ENCODE measurements at regions not wholly inside any gene's neighbourhood (a gene's known extent, or its start where the extent isn't known, plus 50 kb on each side); places are given as distances from the start of the nearest gene placed in this dataset.
"Not testable (repeated sequence)": the region's sequence is repeated elsewhere in the genome, so short reads cannot be mapped to it uniquely, and the experiment has no call there.

DNA sequence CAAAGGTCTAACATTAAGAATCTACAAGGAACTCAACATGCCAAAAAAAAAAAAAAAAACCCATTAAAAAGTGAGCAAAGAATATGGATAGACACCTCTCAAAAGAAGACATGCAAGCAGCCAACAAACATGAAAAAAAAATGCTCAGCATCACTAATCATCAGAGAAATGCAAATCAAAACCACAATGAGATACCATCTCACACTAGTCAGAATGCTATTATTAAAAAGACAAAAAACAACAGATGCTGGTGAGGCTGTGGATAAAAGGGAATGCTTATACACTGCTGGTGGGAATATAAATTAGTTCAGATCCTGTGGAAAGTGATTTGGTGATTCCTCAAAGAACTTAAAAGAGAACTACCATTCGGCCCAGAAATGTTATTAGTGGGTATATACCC is 257.7 kb upstream of the PLET1 start:
- DNase-seq: no peak

DNA sequence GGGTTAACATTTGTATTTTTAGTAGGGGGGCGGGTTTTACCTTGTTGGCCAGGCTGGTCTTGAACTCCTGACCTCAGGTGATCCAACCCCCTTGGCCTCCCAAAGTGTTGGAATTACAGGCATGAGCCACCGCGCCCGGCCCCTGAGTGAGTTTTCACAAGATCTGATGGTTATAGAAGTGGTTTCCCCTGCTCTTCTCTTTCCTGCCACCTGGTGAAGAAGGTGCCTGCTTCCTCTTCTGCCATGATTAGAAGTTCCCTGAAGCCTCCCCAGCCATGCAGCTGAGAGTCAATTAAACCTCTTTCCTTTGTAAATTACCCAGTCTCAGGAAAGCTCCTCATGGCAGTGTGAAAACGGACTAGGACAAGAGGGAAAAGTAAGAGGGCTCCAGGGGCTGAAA is 259.1 kb upstream of the PLET1 start:
- no peak for DNase-seq

GRCh38 chr11:112520354-112520753 is 259.7 kb upstream of the PLET1 start:
- DNase-seq: no peak

DNA sequence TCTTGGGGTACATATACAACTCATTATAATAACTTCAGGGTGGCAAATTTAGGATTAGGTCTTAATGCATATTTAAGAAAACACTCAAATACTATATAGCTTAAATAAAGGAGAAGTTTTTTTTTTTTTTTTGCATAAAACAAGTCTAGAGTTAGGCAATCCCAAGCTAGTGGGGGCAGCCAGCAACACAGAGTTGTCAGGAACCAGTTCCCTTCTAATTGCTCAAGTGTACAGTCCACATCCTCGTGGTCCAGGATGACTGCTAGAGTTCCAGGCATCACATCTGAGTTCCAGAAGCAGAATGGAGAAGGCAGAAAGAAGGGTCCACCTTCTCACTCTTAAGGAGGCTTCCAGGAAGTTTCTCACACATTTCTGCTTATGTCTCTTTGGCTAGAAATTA is 261.9 kb upstream of the PLET1 start:
- DNase-seq: no peak

- no peak for DNase-seq
Observed at GRCh38 chr11:112523031-112523430, 262.4 kb upstream of the PLET1 start.

DNA sequence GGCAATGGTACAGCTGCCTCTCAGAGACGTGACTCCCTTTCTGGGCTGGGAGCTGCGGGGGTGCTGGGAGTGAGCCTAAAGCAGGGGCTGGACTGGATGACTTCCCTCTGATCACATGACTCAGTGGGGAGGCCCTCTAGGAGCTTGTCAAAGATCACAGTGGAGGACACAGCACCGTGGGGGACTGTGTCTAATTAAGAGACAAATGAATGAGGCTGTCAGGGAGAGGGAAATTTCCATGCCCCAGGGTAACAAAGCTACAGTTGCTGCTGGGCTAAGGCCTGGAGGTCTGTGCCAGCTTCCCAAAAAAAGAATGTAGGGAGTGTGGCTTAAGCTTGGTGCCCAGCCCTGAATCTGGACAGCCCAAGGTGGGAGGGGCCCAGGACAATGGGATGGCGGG is 262.8 kb upstream of the PLET1 start:
- no peak for DNase-seq

DNA sequence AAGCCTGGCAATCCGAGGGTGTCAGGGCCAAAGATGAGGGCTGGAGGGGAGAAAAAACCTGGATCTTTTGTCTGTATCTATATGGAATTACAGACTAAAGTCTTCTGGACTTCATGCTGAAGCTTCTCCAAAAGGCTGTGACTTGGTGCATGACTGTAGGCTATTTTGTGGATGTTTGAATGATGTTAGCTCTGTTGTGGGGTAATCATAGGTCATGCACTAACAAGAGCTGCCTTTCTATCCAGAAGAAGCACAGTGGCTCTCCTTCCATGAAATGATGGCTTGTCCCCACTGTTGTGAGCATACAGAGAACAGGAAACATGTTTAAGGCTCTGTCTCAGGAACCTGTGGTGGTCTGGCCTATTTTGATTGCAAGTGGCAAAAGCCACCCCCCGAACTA is 263.3 kb upstream of the PLET1 start:
- DNase-seq: no peak

- no peak for DNase-seq
Observed at GRCh38 chr11:112524798-112525197, 264.1 kb upstream of the PLET1 start.

GRCh38 chr11:112525270-112525669 is 264.6 kb upstream of the PLET1 start:
- no peak for DNase-seq

GRCh38 chr11:112525844-112526590 is 265.4 kb upstream of the PLET1 start:
- DNase-seq: no peak

- no peak for DNase-seq
Observed at GRCh38 chr11:112526699-112527416, 266.2 kb upstream of the PLET1 start.

- DNase-seq: no peak
Observed at GRCh38 chr11:112529071-112529470, 268.4 kb upstream of the PLET1 start.

DNA sequence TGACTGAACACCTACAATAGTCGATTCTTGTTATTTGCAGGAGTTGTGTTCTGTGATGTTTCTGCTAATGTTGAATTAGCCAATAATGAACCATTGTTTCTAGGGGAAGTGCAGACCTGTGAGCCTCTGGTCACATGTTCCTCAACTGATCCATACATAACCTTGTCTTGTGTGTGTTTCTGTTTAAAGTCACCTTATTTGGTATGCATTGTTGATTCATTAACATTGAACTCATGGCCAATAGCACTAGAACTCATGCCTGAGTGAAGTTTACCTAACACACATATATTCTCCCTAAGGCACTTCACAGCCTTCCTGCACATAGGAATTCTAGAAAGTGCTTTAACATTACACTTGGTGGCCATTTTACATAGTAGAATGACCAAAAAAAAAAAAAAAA is 271.8 kb upstream of the PLET1 start:
- no peak for DNase-seq

DNA sequence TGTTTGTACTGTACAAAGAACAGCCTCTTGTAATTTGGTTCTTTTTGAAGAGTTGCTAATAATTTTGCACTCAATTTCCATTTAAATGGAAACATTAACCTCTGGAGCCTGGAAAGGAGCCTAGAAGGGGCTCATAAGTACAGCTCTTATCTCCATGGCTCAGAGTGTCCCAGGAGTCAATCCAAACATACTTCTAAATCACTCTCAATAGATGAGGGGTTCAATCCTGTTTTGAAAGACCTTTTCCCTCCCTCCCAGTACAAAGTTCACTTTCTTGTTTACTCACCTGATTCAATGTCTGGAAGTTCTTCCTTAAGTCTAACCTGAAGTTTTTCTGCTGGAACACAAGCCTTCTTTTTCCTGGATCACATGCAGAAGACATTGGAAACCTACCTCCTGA is 273.0 kb upstream of the PLET1 start:
- no peak for DNase-seq

- no peak for DNase-seq
Observed at GRCh38 chr11:112534208-112534607, 273.5 kb upstream of the PLET1 start.

GRCh38 chr11:112537026-112537425 is 276.4 kb upstream of the PLET1 start:
- no peak for DNase-seq

GRCh38 chr11:112537846-112538330 is 277.2 kb upstream of the PLET1 start:
- no peak for DNase-seq

GRCh38 chr11:112538534-112539280 is 278.0 kb upstream of the PLET1 start:
- DNase-seq: no peak

DNA sequence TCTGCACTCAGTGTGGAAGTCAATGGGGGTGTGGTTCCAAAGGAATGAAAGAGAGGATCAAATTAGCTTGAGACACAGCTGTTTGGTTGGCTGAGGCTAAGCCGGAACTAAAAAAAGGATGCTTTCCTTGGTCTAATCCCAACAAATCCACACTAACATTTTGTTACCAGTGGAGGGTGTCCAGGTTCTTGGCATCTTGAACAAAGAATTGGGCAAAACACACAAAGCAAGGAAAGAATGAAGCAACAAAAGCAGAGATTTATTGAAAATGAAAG is 278.6 kb upstream of the PLET1 start:
- not testable (repeated sequence) for DNase-seq

- no peak for DNase-seq
Observed at GRCh38 chr11:112539741-112540140, 279.1 kb upstream of the PLET1 start.

DNA sequence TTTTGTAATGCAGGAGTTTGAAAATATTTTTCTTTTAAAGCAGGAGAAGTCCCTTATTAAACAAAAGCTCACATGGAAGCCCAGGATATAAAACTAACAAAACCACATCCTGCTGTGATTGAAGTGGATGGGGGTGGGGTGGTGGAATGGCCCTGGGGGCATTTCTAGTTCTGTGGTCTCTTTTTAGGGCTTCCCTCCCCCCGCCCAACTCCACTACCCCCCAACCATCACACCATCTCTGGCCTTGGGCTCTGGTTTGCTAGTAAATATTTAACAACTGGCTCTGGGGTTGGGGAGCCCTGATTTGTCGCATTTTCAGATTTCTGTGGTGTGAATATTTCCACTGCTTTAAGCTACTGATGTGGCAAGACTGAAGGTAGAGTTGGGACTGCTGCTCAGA is 279.6 kb upstream of the PLET1 start:
- no peak for DNase-seq

DNA sequence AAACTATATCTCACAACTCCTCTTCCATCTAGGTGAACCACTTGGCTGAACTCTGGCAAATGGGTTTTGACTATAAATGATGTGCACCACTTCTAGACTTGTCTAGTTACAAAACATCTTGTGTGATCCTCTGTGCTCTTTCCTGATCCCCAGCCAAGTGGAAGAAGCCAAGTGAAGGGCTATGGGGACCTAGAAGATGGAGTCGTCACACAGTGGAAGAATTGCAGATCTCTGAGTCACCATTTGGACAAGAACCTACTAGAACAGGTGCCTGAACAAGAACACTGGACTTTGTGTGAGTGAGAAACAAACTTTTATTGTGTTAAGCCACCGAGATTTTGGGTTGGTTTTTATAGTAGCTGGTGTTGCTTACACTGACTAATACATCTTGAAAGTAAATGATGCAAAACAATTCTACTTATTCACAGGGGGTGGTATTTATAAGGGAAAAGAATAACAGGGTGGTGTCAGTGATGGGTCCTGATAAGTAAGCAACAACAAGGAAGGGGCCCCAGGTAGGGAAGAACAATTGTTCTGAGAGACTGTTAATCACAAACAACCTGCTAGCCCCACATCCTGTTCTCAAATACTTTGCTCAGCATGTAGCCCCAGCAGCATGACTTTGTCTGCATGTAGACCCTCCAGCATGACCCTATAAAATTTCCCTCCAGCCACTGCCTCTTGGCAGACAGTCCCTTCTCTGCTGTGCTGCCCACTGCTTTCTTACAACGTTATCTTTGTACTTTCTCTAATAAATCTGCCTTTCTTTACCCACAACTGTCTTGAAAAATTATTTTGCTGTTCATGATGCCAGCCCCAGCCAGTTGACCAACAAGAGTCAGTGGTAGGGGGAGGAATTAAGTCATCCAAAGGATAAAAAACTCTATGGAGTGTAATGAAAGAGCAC is 280.7 kb upstream of the PLET1 start:
- no peak for DNase-seq

- no peak for DNase-seq
Observed at GRCh38 chr11:112542479-112542878, 281.8 kb upstream of the PLET1 start.

All from NCI-H82 (cell line).